GM21360 (cell line): ENCODE measurements at regions not wholly inside any gene's neighbourhood (a gene's known extent, or its start where the extent isn't known, plus 50 kb on each side); places are given as distances from the start of the nearest gene placed in this dataset.
"Not testable (repeated sequence)": the region's sequence is repeated elsewhere in the genome, so short reads cannot be mapped to it uniquely, and the experiment has no call there.

Source experiments
- ATAC-seq: cut with Tn5 transposase; IDR thresholded peaks from one replicate; pipeline ENCODE4 v1.9.1; 2021; ENCODE audit warnings: mild to moderate bottlenecking, moderate library complexity; ENCODE audit not compliant: unreplicated experiment

- ATAC-seq, result no peak
These were observed 109.2 kb downstream of the BASP1 start for GRCh38 chr5:17326600-17327037.

- ATAC-seq, result no peak
These were observed 109.7 kb downstream of the BASP1 start for GRCh38 chr5:17327048-17327625.

- ATAC-seq, result no peak
These were observed 112.1 kb downstream of the BASP1 start for GRCh38 chr5:17329571-17329970.

- no peak for ATAC-seq
These were observed 113.0 kb downstream of the BASP1 start for GRCh38 chr5:17330386-17330785.

GRCh38 chr5:17331651-17332050 is 114.2 kb downstream of the BASP1 start:
- ATAC-seq, result no peak

- no peak for ATAC-seq
These were observed 116.3 kb downstream of the BASP1 start for GRCh38 chr5:17333755-17334154.

GRCh38 chr5:17336054-17336453 is 118.6 kb downstream of the BASP1 start:
- ATAC-seq, result no peak

- not testable (repeated sequence) for ATAC-seq
These were observed 119.3 kb downstream of the BASP1 start for GRCh38 chr5:17336723-17337122.

- no peak for ATAC-seq
These were observed 122.4 kb downstream of the BASP1 start for GRCh38 chr5:17339841-17340240.

GRCh38 chr5:17340379-17340778 is 122.9 kb downstream of the BASP1 start:
- no peak for ATAC-seq

GRCh38 chr5:17340819-17341218 is 123.4 kb downstream of the BASP1 start:
- ATAC-seq, result no peak

GRCh38 chr5:17343675-17344074 is 126.2 kb downstream of the BASP1 start:
- ATAC-seq, result peak; percentile 87

GRCh38 chr5:17346811-17347210 is 129.4 kb downstream of the BASP1 start:
- ATAC-seq, result no peak

GRCh38 chr5:17352223-17352622 is 134.8 kb downstream of the BASP1 start:
- ATAC-seq, result no peak

- no peak for ATAC-seq
These were observed 136.8 kb downstream of the BASP1 start for GRCh38 chr5:17354265-17354664.

GRCh38 chr5:17355586-17356346 is 138.3 kb downstream of the BASP1 start:
- no peak for ATAC-seq

- no peak for ATAC-seq
These were observed 139.1 kb downstream of the BASP1 start for GRCh38 chr5:17356551-17356950.

GRCh38 chr5:17357504-17357903 is 140.1 kb downstream of the BASP1 start:
- ATAC-seq, result no peak

- ATAC-seq, result no peak
These were observed 140.0 kb upstream of the TAF11L2 start for GRCh38 chr5:17358031-17358430.

GRCh38 chr5:17359451-17360011 is 138.5 kb upstream of the TAF11L2 start:
- ATAC-seq, result no peak

GRCh38 chr5:17360879-17361278 is 137.2 kb upstream of the TAF11L2 start:
- ATAC-seq, result no peak

GRCh38 chr5:17361331-17361730 is 136.7 kb upstream of the TAF11L2 start:
- no peak for ATAC-seq
